ENCODE measurements at regions not wholly inside any gene's neighbourhood (a gene's known extent, or its start where the extent isn't known, plus 50 kb on each side); places are given as distances from the start of the nearest gene placed in this dataset.

- no peak for TF ChIP-seq CTCF (IDR thresholded peaks at IDR 0.05)
- TF ChIP-seq POLR2A (IDR thresholded peaks at IDR 0.05): no peak
Observed at GRCh38 chr10:118505363-118505762, 90.1 kb downstream of the PRLHR start.

Measured in Peyer's patch (tissue), 4 donors.